CD4-positive, alpha-beta T cell treated with Interleukin-4 for 1 hour (primary cell): ENCODE measurements at regions not wholly inside any gene's neighbourhood (a gene's known extent, or its start where the extent isn't known, plus 50 kb on each side); places are given as distances from the start of the nearest gene placed in this dataset.

Experiments
- DNase-seq, 2 donors: peaks; one replicate each; pipeline ENCODE4 v3.0.0-alpha.2; 2020 to 2022

- no peak for DNase-seq
Observed at GRCh38 chr9:80964374-80964773, 725.0 kb downstream of the TLE1 start.

- DNase-seq, result no peak
Observed at GRCh38 chr9:80957801-80958200, 731.5 kb downstream of the TLE1 start.

DNA sequence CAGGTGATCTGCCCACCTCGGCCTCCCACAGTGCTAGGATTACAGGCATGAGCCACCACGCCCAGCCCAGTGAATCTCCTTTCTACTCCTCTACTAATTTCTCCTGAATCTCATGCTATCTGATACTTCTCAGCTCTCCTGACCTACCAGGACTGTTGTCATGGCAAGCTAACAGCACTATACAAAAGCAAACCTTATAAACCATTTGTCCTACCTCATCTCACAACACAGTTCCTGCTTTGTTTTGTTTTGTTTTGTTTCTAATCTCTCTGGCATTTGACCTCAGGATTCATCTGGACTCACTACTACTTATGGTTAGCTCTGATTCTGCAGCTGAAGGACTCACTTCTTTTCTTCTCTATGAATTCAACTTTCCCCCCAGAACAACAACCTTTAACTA is 734.8 kb downstream of the TLE1 start:
- DNase-seq, result no peak

DNA sequence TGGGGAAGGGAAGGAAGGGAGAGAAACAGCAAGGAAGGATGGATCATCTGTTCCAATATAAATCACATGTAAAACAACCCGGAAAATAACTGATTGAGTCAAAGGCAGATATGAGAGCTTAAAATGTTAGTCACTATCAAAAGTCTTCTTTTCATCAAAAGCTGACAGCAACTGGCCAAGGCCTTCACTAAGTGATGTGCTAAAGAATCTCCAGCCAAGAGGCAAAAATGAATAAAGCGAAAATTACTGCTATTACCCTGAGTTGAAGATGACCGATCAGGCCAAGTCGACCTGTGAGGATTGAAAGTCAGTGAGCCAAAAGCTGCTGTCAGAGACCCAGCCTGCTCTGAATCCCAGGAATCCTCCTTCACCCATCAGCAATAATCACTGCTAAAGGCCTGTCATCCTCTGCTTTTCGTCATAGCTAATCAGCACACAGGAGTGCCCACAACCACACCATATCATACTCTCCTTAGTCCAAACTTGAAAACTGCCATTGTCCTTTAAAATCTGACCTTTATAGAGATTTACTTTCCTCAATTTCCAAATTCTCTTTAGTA is 736.9 kb downstream of the TLE1 start:
- no peak for DNase-seq

- DNase-seq, result no peak
Observed at GRCh38 chr9:80951675-80952074, 737.7 kb downstream of the TLE1 start.

GRCh38 chr9:80948876-80949275 is 740.5 kb downstream of the TLE1 start:
- DNase-seq, result no peak

DNA sequence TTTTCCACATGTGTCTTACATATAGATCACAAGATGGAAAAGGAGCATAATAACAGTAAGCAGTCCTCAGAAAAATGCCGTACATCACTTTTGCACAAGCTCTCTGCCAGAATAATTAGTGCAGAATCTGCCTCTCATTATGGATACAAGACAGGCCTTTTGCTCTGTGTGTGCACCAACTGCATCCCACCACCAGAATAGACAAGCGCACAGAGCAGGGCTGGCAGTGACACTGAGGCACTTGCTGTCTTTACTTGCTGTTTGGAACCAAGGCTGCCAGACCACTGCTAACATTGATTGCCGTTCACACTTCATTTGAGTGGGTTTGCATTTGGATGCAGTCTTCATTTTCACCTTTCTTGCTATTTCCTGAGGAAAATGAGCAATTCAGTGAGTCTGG is 741.3 kb downstream of the TLE1 start:
- DNase-seq, result no peak

- DNase-seq, result no peak
Observed at GRCh38 chr9:80946496-80947170, 742.7 kb downstream of the TLE1 start.

DNA sequence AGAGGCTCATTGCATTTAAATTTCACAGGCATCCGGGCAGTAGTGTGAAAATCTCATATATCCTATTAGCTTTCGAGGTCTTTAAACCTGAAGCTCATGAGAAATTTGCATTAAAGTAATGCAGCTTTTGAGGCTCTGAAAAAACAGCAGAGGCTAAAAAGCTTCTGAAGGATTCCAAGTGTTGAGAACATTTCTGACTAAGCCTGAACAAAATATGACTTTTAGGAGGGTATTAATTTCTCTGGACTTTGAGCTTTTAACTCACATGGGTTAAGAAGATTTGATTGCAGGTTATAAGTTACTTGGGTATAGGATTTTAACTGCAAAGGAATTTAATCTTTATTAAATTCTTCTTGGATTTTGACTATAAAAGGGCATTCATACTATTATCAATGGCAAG is 743.9 kb downstream of the TLE1 start:
- no peak for DNase-seq

- DNase-seq, result no peak
Observed at GRCh38 chr9:80937645-80938044, 751.7 kb downstream of the TLE1 start.

GRCh38 chr9:80934095-80934494 is 755.3 kb downstream of the TLE1 start:
- no peak for DNase-seq

- no peak for DNase-seq
Observed at GRCh38 chr9:80932947-80933780, 756.2 kb downstream of the TLE1 start.

DNA sequence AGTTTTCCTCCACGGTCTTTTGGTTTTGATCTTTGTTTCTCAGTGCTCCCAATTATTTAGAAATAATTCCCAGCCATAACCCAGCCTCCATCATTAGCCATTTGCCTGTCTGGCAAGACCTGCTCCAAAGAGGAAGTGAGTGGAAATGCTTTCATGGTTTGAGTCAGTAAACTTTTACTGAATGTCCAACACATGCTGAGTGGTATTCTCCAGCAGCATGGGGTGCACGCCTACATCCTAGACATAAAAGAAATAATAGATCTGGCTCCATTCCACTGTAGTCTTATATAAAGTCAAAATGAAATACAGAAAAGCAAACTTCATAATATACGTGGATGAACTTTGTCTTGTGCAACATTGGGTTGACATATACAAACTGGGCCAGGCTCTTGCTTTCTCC is 757.2 kb downstream of the TLE1 start:
- no peak for DNase-seq

DNA sequence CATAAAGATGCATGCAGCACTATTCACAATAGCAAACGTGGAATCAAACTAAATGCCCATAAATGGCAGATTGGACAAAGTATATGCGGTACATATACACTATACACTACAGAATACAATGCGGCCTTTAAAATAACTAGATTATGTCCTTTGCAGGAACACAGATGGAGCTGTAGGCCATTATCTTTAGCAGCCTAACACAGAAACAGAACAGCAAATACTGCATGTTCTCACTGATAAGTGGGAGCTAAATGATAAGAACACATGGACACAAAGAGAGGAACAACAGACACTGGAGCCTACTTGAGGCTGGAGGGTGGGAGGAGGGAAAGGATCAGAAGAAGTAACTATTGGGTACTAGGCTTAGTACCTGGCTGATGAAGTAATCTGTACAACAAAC is 758.2 kb downstream of the TLE1 start:
- no peak for DNase-seq

DNA sequence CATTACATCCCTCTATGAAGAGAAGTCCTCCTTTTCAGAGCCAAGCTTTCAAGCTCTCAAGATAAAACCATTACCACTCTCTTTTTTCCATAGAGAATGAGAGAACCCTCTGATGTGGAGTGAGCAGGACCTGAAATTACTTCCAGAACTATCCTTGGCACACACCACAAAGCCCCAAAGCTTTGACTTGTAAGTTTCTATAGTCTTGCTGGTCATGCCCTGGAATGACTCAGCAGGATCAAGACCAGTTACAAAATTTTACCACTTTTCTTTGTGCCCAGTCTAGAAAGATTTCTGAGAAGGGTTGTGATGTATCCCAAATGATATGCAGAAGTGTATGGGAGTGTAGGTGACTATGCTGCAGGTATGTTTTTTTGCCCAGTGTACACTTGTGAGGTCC is 760.6 kb downstream of the TLE1 start:
- DNase-seq, result no peak

- DNase-seq, result no peak
Observed at GRCh38 chr9:80926611-80927010, 762.7 kb downstream of the TLE1 start.

- DNase-seq, result no peak
Observed at GRCh38 chr9:80922544-80922943, 766.8 kb downstream of the TLE1 start.

DNA sequence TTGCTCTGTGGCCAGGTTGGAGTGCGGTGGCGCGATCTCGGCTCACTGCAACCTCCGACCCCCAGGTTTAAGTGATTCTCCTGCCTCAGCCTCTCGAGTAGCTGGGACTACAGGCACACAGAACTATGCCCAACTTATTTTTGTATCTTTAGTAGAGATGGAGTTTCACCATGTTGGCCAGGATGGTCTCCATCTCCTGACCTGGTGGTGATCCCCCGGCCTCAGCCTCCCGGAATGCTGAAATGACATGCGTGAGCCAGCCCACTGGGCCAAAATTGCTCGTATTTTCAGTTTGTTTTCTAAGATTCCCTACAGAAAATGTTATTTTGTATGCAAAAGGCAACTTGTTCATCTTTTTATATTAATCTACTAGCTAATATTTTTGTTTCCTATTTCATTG is 782.6 kb downstream of the TLE1 start:
- DNase-seq, result no peak

DNA sequence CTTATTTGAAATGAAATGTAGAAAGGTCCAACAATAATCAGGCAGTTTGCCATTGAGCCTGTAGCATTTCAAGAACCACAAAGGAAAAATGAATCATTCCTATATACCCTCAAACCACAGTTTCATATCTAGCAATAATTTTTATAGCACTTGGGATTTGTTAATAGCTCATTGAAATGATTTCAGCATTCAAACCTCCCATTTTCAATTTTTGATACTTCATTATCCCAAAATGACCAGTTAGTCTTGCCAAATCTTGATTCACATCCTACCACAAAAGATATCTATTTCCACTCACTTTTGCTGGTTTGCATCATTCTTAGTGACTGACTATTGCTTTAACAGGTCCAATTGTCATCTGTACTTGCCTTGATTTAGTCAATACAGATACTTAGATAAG is 790.1 kb downstream of the TLE1 start:
- DNase-seq, result no peak

DNA sequence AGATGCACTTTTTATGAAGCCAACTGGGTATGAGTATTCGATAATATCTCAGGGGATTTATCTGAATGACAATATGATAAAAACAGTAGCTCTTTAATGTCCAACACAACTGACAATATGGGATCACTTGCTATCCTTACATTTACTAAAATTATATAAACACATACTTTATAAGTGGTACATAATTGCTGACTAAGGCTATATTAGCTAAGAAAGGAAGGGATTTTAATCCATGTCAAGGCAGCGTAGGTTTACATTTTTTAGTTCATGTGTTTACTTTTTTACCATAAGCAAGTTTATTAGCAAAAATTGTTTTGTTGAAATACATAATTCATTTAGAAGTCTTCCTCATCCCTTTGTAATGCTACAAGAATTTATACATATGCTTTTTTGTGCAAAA is 796.2 kb downstream of the TLE1 start:
- DNase-seq, result no peak

DNA sequence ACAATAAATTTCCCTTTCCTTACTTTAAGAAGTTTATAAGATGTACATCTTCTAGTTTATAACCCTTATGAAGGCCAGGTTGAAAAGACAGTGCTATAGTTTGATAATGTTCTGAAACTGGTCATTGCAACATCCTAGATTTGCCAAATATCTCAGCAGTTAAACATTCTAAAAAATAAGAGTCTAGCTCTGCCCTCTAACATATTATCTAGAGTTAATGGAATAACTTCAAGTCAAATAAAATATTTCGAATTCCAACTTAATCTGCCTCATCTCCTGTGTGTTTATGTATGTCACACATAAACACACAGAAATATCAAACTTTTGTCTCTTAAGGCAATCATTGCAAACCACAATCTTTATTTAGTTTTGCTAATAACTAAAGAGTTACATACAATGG is 796.6 kb downstream of the TLE1 start:
- DNase-seq, result no peak

- DNase-seq, result no peak
Observed at GRCh38 chr9:80890124-80890523, 799.2 kb downstream of the TLE1 start.

GRCh38 chr9:80885894-80886293 is 803.5 kb downstream of the TLE1 start:
- no peak for DNase-seq

GRCh38 chr9:80883826-80884579 is 805.3 kb downstream of the TLE1 start:
- no peak for DNase-seq
